IPS DF 19.7 (cell line): ENCODE measurements at regions not wholly inside any gene's neighbourhood (a gene's known extent, or its start where the extent isn't known, plus 50 kb on each side); places are given as distances from the start of the nearest gene placed in this dataset.
"Not testable (repeated sequence)": the region's sequence is repeated elsewhere in the genome, so short reads cannot be mapped to it uniquely, and the experiment has no call there.

Experiments
- DNase-seq: peaks from one replicate; pipeline ENCODE4 v3.0.0-alpha.2; 2013; ENCODE audit warnings: low read depth, low spot score

GRCh38 chr17:20903549-20903948, 139.3 kb downstream of the USP22 start:
- not testable (repeated sequence) for DNase-seq

- peak; percentile 82 for DNase-seq
Measured at GRCh38 chr17:20908313-20909267, 134.2 kb downstream of the USP22 start.

GRCh38 chr17:20914658-20915057, 128.2 kb downstream of the USP22 start:
- DNase-seq: no peak

- DNase-seq: no peak
Measured at GRCh38 chr17:20916383-20916782, 126.4 kb downstream of the USP22 start.

GRCh38 chr17:20917610-20918306, 125.1 kb downstream of the USP22 start:
- not testable (repeated sequence) for DNase-seq

GRCh38 chr17:20920095-20920814, 122.6 kb downstream of the USP22 start:
- DNase-seq: no peak

- no peak for DNase-seq
Measured at GRCh38 chr17:20920815-20921199, 122.0 kb downstream of the USP22 start.

- no peak for DNase-seq
Measured at GRCh38 chr17:20922128-20922670, 120.6 kb downstream of the USP22 start.

GRCh38 chr17:20924306-20924705, 118.5 kb downstream of the USP22 start:
- DNase-seq: no peak

GRCh38 chr17:20925091-20925490, 117.7 kb downstream of the USP22 start:
- DNase-seq: no peak

GRCh38 chr17:20925954-20926353, 116.9 kb downstream of the USP22 start:
- no peak for DNase-seq

GRCh38 chr17:20926532-20926931, 116.3 kb downstream of the USP22 start:
- DNase-seq: no peak

- DNase-seq: no peak
Measured at GRCh38 chr17:20927308-20927977, 115.4 kb downstream of the USP22 start.

GRCh38 chr17:20929334-20929733, 113.5 kb downstream of the USP22 start:
- no peak for DNase-seq

- DNase-seq: no peak
Measured at GRCh38 chr17:20930081-20930760, 112.6 kb downstream of the USP22 start.

GRCh38 chr17:20933040-20933439, 109.8 kb downstream of the USP22 start:
- not testable (repeated sequence) for DNase-seq

- DNase-seq: no peak
Measured at GRCh38 chr17:20934288-20934687, 108.5 kb downstream of the USP22 start.

GRCh38 chr17:20935740-20936139, 107.1 kb downstream of the USP22 start:
- no peak for DNase-seq

- no peak for DNase-seq
Measured at GRCh38 chr17:20938244-20938643, 104.6 kb downstream of the USP22 start.

GRCh38 chr17:20938988-20939615, 103.7 kb downstream of the USP22 start:
- no peak for DNase-seq
